SJCRH30 (cell line): ENCODE measurements at regions not wholly inside any gene's neighbourhood (a gene's known extent, or its start where the extent isn't known, plus 50 kb on each side); places are given as distances from the start of the nearest gene placed in this dataset.
"Not testable (repeated sequence)": the region's sequence is repeated elsewhere in the genome, so short reads cannot be mapped to it uniquely, and the experiment has no call there.

ENCODE experiments used
- DNase-seq, 2 experiments: peaks; one replicate each; pipeline ENCODE4 v3.0.0-alpha.2; 2015 to 2020
- H3K27ac ChIP-seq: fragments of 250-450 bp; sonication (Bioruptor Pico); 2 replicates; pipeline ENCODE4 v1.5.1; 2020; ENCODE audit warnings: mild to moderate bottlenecking, moderate library complexity
- H3K27me3 ChIP-seq: fragments of 250-450 bp; sonication (Bioruptor Pico); 2 replicates; pipeline ENCODE4 v1.5.1; 2020; ENCODE audit warnings: mild to moderate bottlenecking, moderate library complexity
- H3K36me3 ChIP-seq: fragments of 250-450 bp; sonication (Bioruptor Pico); 2 replicates; pipeline ENCODE4 v1.5.1; 2020; ENCODE audit warnings: mild to moderate bottlenecking, moderate library complexity
- H3K4me1 ChIP-seq: fragments of 250-450 bp; sonication (Bioruptor Pico); 2 replicates; pipeline ENCODE4 v1.5.1; 2020; ENCODE audit warnings: mild to moderate bottlenecking, moderate library complexity
- H3K4me3 ChIP-seq: fragments of 250-450 bp; sonication (Bioruptor Pico); 2 replicates; pipeline ENCODE4 v1.5.1; 2020; ENCODE audit warnings: mild to moderate bottlenecking, moderate library complexity
- H3K9me3 ChIP-seq: fragments of 250-450 bp; sonication (Bioruptor Pico); replicated peaks from 2 replicates; pipeline ENCODE4 v1.5.1; 2020; ENCODE audit warnings: mild to moderate bottlenecking, moderate library complexity

- no peak overlapping the region for H3K4me3 ChIP-seq
- no peak overlapping the region for H3K27ac ChIP-seq
- H3K27me3 ChIP-seq: no peaks in the 10 kb centered on the region
- 0 out of 2 replicates have a peak, but pooled peaks cover 6% of the 10 kb centered on the region for H3K9me3 ChIP-seq
- no peaks in the 10 kb centered on the region for H3K4me1 ChIP-seq
- DNase-seq: peak in 1 of 2 experiments; percentile 44
- no peaks in the 10 kb centered on the region for H3K36me3 ChIP-seq
These were observed 363.6 kb upstream of the CYLC2 start for GRCh38 chr9:102631559-102631958.

- no peaks in the 10 kb centered on the region for H3K36me3 ChIP-seq
- H3K27me3 ChIP-seq: no peaks in the 10 kb centered on the region
- H3K4me1 ChIP-seq: no peaks in the 10 kb centered on the region; the same call in 1 of the 2 replicates
- no peaks in the 10 kb centered on the region; the same call in 1 of the 2 replicates for H3K9me3 ChIP-seq
- no peak for DNase-seq
- no peak overlapping the region for H3K27ac ChIP-seq
- H3K4me3 ChIP-seq: no peak overlapping the region
These were observed 385.7 kb upstream of the CYLC2 start for GRCh38 chr9:102609461-102609860.

- not testable (repeated sequence) for H3K4me3 ChIP-seq, H3K27me3 ChIP-seq, H3K9me3 ChIP-seq, H3K27ac ChIP-seq, H3K4me1 ChIP-seq, DNase-seq, H3K36me3 ChIP-seq
These were observed 391.6 kb upstream of the CYLC2 start for GRCh38 chr9:102603198-102604195.

GRCh38 chr9:102594241-102594640, 400.9 kb upstream of the CYLC2 start:
- H3K4me1 ChIP-seq: no peaks in the 10 kb centered on the region
- H3K9me3 ChIP-seq: no peaks in the 10 kb centered on the region
- no peak for DNase-seq
- no peaks in the 10 kb centered on the region for H3K27me3 ChIP-seq
- H3K4me3 ChIP-seq: no peak overlapping the region
- no peaks in the 10 kb centered on the region for H3K36me3 ChIP-seq
- no peak overlapping the region for H3K27ac ChIP-seq

GRCh38 chr9:102587281-102587680, 407.9 kb upstream of the CYLC2 start:
- peaks cover 3% of the 10 kb centered on the region; the same call in 1 of the 2 replicates for H3K4me1 ChIP-seq
- no peaks in the 10 kb centered on the region for H3K9me3 ChIP-seq
- H3K27ac ChIP-seq: no peak overlapping the region
- H3K27me3 ChIP-seq: no peaks in the 10 kb centered on the region
- no peak overlapping the region for H3K4me3 ChIP-seq
- no peak for DNase-seq
- no peaks in the 10 kb centered on the region for H3K36me3 ChIP-seq

- no peak overlapping the region for H3K27ac ChIP-seq
- H3K4me3 ChIP-seq: no peak overlapping the region
- H3K4me1 ChIP-seq: no peaks in the 10 kb centered on the region
- H3K9me3 ChIP-seq: 0 out of 2 replicates have a peak, but pooled peaks cover 2% of the 10 kb centered on the region
- DNase-seq: no peak
- no peaks in the 10 kb centered on the region for H3K27me3 ChIP-seq
- no peaks in the 10 kb centered on the region for H3K36me3 ChIP-seq
These were observed 425.7 kb upstream of the CYLC2 start for GRCh38 chr9:102569436-102569835.

GRCh38 chr9:102551346-102551745, 443.8 kb upstream of the CYLC2 start:
- DNase-seq: no peak
- no peak overlapping the region for H3K4me3 ChIP-seq
- no peaks in the 10 kb centered on the region for H3K27me3 ChIP-seq
- H3K27ac ChIP-seq: no peak overlapping the region
- H3K4me1 ChIP-seq: no peaks in the 10 kb centered on the region
- no peaks in the 10 kb centered on the region for H3K36me3 ChIP-seq
- 0 out of 2 replicates have a peak, but pooled peaks cover 4% of the 10 kb centered on the region for H3K9me3 ChIP-seq

GRCh38 chr9:102550886-102551285, 444.2 kb upstream of the CYLC2 start:
- Histone ChIP-seq H3K4me1 (no peaks in the 10 kb centered on the region), H3K27me3 (no peaks in the 10 kb centered on the region), H3K27ac (no peak overlapping the region), H3K36me3 (no peaks in the 10 kb centered on the region), H3K9me3 (0 out of 2 replicates have a peak, but pooled peaks cover 4% of the 10 kb centered on the region), H3K4me3 (no peak overlapping the region)
- DNase-seq: no peak

- H3K4me1 ChIP-seq: no peaks in the 10 kb centered on the region
- H3K36me3 ChIP-seq: no peaks in the 10 kb centered on the region
- no peak for DNase-seq
- H3K27ac ChIP-seq: no peak overlapping the region
- no peak overlapping the region for H3K4me3 ChIP-seq
- no peaks in the 10 kb centered on the region for H3K27me3 ChIP-seq
- H3K9me3 ChIP-seq: peaks cover 4% of the 10 kb centered on the region; the same call in 1 of the 2 replicates
These were observed 444.9 kb upstream of the CYLC2 start for GRCh38 chr9:102550266-102550665.

- H3K36me3 ChIP-seq: no peaks in the 10 kb centered on the region
- H3K9me3 ChIP-seq: no peaks in the 10 kb centered on the region
- H3K27me3 ChIP-seq: no peaks in the 10 kb centered on the region
- H3K27ac ChIP-seq: no peak overlapping the region
- DNase-seq: no peak
- H3K4me3 ChIP-seq: no peak overlapping the region
- no peaks in the 10 kb centered on the region for H3K4me1 ChIP-seq
These were observed 461.1 kb upstream of the CYLC2 start for GRCh38 chr9:102534031-102534430.

GRCh38 chr9:102521097-102521755, 473.9 kb upstream of the CYLC2 start:
- Histone ChIP-seq H3K9me3 (no peaks in the 10 kb centered on the region), H3K27ac (no peak overlapping the region), H3K4me3 (no peak overlapping the region), H3K36me3 (no peaks in the 10 kb centered on the region), H3K27me3 (no peaks in the 10 kb centered on the region), H3K4me1 (no peaks in the 10 kb centered on the region)
- no peak for DNase-seq

GRCh38 chr9:102519423-102519822, 475.7 kb upstream of the CYLC2 start:
- Histone ChIP-seq H3K4me3 (no peak overlapping the region), H3K36me3 (no peaks in the 10 kb centered on the region), H3K9me3 (no peaks in the 10 kb centered on the region), H3K4me1 (no peaks in the 10 kb centered on the region), H3K27me3 (no peaks in the 10 kb centered on the region), H3K27ac (no peak overlapping the region)
- no peak for DNase-seq

- no peak for DNase-seq
- H3K27me3 ChIP-seq: no peaks in the 10 kb centered on the region
- no peak overlapping the region for H3K4me3 ChIP-seq
- no peaks in the 10 kb centered on the region for H3K9me3 ChIP-seq
- no peak overlapping the region for H3K27ac ChIP-seq
- H3K36me3 ChIP-seq: no peaks in the 10 kb centered on the region
- no peaks in the 10 kb centered on the region for H3K4me1 ChIP-seq
These were observed 476.8 kb upstream of the CYLC2 start for GRCh38 chr9:102518324-102518723.

- no peak for DNase-seq
- Histone ChIP-seq H3K4me1 (no peaks in the 10 kb centered on the region), H3K27ac (no peak overlapping the region), H3K9me3 (no peaks in the 10 kb centered on the region), H3K27me3 (no peaks in the 10 kb centered on the region), H3K4me3 (no peak overlapping the region), H3K36me3 (no peaks in the 10 kb centered on the region)
These were observed 480.6 kb upstream of the CYLC2 start for GRCh38 chr9:102514541-102514940.

GRCh38 chr9:102507044-102507687, 488.0 kb upstream of the CYLC2 start:
- no peak overlapping the region for H3K27ac ChIP-seq
- no peaks in the 10 kb centered on the region for H3K4me1 ChIP-seq
- no peak for DNase-seq
- H3K36me3 ChIP-seq: no peaks in the 10 kb centered on the region
- H3K9me3 ChIP-seq: no peaks in the 10 kb centered on the region; the same call in 1 of the 2 replicates
- H3K4me3 ChIP-seq: no peak overlapping the region
- H3K27me3 ChIP-seq: no peaks in the 10 kb centered on the region
